ENCODE measurements at regions not wholly inside any gene's neighbourhood (a gene's known extent, or its start where the extent isn't known, plus 50 kb on each side); places are given as distances from the start of the nearest gene placed in this dataset.

GRCh38 chr19:31402529-31403316 lies 53.5 kb upstream of the TSHZ3 start:
- DNase-seq, result no peak

DNA sequence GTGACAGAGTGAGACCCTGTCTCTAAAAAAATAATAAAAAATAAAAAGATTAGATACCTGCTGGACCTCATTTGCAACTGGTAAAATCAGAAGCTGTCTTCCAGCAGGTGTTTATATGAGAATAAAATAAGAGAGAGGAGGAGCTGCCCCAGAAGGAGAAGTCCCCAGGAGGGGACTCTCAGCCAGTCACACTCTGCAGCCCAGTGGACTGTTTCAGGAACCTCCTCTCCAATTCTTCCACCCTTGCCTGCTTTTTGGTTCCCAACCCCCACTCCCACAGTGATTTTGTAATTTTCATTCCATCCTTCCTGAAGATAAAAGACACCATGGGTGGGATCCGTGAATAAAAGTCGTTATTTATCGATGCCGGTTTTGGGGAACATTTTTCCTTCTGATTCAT lies 56.9 kb upstream of the TSHZ3 start:
- no peak for DNase-seq

DNA sequence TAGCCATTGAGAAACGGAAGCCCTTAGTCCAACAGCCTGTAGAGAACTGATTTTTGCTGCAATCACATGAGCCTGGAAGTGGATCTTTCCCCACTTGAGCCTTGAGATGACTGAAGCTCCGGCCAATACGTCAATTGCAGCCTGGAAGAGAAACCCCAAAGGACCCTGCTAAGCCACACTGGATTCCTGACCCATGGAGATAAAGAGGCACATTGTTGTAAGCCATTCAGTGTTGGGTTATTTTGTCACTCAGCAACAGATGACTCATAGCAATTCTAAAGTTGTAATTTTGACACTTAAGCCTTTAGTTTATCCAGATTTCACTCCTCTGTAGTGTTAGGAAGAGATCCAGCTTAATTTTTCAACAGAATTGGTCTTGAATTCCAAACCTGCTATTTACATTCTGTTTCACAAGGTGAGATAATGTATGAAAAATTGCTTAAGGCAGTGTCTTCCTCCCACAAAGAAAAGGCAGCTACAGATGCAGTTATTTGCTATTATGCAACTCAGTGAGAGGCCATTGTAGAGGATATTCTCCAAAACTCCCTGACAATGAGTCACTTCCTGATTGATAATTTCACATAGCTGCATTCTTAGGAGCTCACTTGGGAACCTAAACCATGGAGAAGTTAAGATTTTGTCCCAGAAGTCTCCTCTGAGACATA lies 59.4 kb upstream of the TSHZ3 start:
- DNase-seq, result peak; percentile 89

DNA sequence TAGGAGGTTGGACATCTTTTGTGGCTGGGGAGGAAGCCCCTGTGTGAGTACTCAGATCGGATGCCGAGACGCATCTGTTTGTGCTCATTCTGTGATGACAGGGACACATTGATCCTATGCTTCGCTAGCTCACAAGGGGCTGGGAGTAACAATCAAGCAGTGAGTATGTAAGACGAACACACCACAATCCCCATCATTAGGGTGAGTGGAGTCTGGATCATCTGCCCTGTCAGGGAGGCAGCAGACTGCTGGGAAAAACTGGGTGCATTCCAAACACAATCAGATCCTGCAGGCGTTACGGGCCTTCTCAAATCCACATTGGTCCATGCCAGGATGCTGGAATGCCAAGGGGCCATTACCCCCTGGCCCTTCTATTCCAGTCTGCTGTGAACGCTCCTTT lies 64.1 kb upstream of the TSHZ3 start:
- no peak for DNase-seq

GRCh38 chr19:31415322-31415721 lies 66.1 kb upstream of the TSHZ3 start:
- no peak for DNase-seq

DNA sequence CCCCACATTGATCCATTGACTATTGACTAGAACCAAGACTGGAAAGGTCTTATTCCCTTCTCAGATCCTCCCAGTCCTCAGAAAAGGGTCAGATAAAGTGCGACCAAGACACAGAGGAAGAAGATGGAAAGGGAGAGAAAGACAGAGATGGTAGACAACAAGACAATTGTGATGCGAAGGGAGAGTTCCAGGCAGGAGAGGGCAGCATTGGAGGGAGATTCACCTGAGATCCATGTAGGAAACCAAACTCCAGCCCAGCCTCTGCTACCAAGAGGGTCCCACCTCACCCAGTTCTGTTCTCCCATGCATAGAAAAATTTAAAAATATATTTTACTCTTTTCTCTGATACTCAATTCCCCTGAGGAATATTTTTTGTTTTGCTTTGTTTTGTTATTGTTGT lies 67.3 kb upstream of the TSHZ3 start:
- no peak for DNase-seq

DNA sequence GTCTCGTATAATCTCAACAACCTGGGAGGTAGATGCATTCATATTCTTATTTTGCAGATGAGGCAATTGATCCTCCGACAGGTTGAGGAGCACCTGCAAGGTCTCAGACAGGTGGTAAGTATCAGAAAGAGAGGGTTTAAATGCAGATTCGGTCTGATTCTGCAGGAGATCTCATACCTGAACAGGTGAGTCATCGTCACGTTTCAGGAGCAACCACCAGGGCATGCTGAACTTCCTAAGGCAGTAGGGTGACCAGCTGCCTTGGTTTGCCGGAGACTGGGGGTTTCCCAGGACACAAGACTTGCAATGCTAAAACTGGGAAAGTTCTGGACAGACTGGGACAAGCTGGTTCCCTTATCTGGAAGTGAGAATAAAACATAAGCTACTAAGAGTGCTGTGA lies 68.8 kb upstream of the TSHZ3 start:
- DNase-seq, result no peak

DNA sequence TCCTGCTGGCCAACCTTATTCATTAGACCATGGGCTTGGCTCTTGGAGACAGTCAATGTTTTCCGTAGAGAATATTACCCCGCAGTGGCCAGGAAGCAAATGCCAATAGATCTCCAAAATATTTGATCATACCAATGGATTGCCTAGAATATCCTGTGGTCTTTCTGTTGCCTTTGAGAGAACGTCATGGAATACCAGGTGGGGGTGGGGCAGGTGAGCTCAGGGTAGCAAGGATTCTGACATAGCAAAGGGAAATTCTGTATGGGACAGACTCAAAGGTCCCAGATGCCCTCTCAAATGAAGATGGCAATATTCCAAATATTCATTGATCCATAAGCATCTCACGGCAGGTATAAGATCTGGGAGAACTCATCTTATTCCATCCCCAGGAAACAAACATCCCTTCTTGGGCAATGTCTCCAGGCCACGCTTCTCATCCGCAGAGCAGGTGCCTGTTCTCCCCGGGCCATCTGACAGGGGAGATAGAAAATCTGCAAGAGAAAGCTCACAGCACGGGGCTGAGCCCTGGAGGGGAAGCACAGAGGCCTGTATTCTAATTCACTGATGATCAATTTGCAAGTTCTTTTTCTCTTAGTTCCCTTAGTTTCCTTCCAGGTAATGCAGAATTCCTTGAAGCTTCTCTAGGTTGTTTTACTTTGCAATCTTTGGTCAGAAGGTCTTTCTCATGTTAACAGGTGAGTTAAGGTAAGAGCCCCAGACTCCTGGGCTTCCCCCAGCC lies 69.6 kb upstream of the TSHZ3 start:
- DNase-seq, result no peak

- DNase-seq, result no peak
These were observed 70.7 kb upstream of the TSHZ3 start for GRCh38 chr19:31419871-31420445.

DNA sequence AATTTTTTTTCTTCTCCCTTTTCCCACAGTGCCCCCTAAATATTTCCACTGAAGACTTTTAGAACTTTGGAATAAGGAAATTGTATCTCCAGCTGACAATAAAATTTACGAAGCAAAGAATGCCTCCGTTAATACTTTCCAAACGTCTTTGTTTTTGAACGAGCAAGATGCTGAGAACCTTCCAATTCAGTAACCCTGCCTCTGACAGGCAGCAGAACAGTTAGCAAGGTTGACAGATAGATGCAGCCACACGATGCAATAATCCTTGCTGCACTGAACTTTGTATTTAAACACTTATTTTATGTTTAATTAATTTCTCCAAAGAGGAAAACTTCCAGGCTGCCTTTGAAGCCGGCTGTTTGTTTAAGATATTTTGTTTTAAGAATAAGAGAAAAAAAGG lies 71.8 kb upstream of the TSHZ3 start:
- no peak for DNase-seq

GRCh38 chr19:31421856-31422255 lies 72.6 kb upstream of the TSHZ3 start:
- DNase-seq, result no peak

- DNase-seq, result no peak
These were observed 74.7 kb upstream of the TSHZ3 start for GRCh38 chr19:31423896-31424295.

GRCh38 chr19:31424861-31425620 lies 75.8 kb upstream of the TSHZ3 start:
- peak; percentile 30 for DNase-seq

- DNase-seq, result no peak
These were observed 78.6 kb upstream of the TSHZ3 start for GRCh38 chr19:31427857-31428256.

DNA sequence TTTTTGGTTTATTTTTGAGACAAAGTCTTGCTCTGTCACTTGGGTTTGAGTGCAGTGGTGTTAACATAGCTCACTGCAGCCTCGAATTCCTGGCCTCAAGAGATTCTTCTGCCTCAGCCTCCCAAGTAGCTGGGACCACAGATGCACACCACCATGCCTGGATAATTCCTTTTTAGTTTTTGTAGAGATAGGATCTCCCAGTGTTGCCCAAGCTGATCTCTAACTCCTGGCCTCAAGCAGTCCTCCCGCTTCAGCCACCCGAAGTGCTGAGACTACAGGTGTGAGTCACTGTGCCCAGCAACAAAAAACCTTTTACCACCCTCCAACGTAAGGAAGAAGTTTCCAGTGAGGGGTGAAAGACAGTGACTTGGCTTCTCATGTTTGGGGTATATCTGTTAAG lies 81.1 kb upstream of the TSHZ3 start:
- DNase-seq, result no peak

DNA sequence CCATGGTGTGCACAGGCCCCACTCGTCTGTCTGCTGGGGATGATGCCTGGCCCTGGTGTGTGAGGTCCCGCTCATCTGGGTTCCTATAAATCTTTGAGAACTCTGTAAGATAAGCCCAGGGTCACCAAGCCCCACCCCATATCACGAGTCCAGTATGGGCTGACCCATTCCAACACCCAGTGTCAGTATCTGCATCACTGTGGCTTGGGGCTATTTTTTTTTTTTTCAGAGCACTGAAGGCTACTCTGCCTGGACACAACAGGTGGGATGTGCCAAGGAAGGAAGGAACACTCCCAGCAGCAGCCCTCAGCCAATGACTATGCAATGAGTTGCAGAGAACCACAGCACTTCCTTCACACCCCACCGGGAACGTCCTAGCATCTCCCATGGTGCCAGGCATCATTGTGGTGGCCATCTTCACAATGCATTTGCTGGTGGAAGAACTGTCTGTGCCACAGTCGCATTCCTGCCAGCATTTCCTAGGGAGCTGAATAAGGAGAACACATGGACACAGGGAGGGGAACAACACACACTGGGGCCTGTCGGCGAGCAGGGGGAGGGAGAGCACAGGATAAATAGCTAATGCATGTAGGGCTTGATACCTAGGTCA lies 83.1 kb upstream of the TSHZ3 start:
- no peak for DNase-seq

- DNase-seq, result no peak
These were observed 87.0 kb upstream of the TSHZ3 start for GRCh38 chr19:31436121-31436776.

DNA sequence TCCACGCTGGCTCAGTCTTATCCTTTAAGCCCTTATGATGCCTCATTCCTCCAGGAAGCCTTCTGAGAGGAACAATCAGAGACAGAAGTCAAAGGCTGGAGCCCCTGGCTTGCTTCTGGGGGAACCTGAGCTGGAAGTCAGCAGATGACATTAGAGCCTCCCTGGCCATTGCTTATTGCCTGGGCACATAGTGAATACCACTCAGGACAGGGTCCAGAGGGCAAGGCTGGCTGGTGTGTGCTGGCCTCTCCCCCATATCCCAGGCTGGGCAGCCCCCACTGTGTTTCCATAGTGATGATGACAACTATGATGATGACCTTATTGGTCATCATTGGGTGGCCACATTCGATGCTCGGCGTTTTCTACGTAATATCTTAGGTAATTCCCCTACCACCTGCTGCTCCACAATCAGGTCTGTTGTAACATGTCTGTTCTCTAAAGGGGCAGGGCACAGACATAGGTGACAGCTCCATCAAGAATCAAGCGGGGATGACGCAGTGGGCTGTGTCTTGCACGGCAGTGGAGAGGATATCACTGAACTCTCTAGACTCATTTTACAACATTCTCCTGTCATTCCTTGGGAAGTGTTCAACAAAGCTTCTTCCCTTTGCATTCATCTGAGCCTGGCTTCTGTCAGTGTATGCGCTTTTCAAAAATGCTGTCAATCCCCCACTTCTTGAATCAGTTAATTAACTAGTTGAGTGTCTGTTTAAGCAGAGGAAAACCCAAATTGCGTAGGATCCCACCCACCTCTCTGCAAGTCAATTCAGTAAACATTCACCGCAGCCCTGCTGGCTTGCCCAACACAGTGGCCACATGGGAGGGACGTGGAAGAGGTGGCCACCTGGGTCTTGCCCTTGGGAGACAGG lies 89.4 kb upstream of the TSHZ3 start:
- DNase-seq, result no peak

DNA sequence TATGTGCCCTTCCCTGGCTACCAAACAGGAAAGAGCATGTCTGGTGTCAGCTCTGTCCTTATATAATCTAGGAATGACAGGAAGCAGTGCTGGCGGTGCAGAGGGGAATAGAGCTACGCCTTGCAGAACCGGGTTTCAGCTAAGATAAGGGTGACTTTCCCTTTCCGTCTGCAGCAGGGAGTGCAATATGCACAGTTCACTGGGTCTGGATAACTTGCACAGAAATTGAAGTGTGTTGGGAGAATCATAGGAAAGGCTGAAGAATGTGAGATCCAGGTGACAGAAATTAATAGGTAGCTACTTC lies 90.0 kb upstream of the TSHZ3 start:
- no peak for DNase-seq

- DNase-seq, result no peak
These were observed 95.7 kb upstream of the TSHZ3 start for GRCh38 chr19:31444931-31445330.

GRCh38 chr19:31445406-31445805 lies 96.2 kb upstream of the TSHZ3 start:
- no peak for DNase-seq
